ENCODE measurements at regions not wholly inside any gene's neighbourhood (a gene's known extent, or its start where the extent isn't known, plus 50 kb on each side); places are given as distances from the start of the nearest gene placed in this dataset.

GRCh38 chr4:126961661-126962060 lies 671.1 kb upstream of the INTU start:
- no peak overlapping the region for H3K27ac ChIP-seq
- H3K9me2 ChIP-seq (ENCODE audit: insufficient read depth): no peaks in the 10 kb centered on the region
- H3K9ac ChIP-seq: no peak overlapping the region
- no peak overlapping the region for H2AFZ ChIP-seq
- no peaks in the 10 kb centered on the region for H3K9me3 ChIP-seq (ENCODE audit: low read depth)
- no peaks in the 10 kb centered on the region for H3K79me2 ChIP-seq (ENCODE audit: insufficient read depth)
- no peaks in the 10 kb centered on the region for H3F3A ChIP-seq (ENCODE audit: insufficient read depth)
- H3K27me3 ChIP-seq (replicated peaks; ENCODE audit: insufficient read depth): no peaks in the 10 kb centered on the region
- 97 to 100% methylated on average over 1 of the region's 1 CpG for WGBS, 2 experiments (ENCODE audit: low coverage in 1 of 2, low lambda C conversion rate in 2 of 2, missing lambda C conversion rate in 2 of 2)
- H3K4me2 ChIP-seq (ENCODE audit: unreplicated experiment): no peak overlapping the region
- H4K20me1 ChIP-seq (ENCODE audit: insufficient read depth): no peaks in the 10 kb centered on the region
- 0 out of 2 replicates have a peak, but pooled peaks cover 4% of the 10 kb centered on the region for H3K4me1 ChIP-seq (ENCODE audit: insufficient read depth)
- no peak overlapping the region for H3K4me3 ChIP-seq
- H3K36me3 ChIP-seq (ENCODE audit: low read depth): no peaks in the 10 kb centered on the region
- TF ChIP-seq EZH2phosphoT487 (IDR thresholded peaks at IDR 0.05; ENCODE audit: insufficient read depth, low read depth) (no peak), EZH2 (IDR thresholded peaks at IDR 0.05; ENCODE audit: insufficient read depth, poor library complexity, severe bottlenecking) (no peak)
- in situ Hi-C loops (cut with MboI): loop anchor here (25.0 kb wide), 1 partner anchor 724 kb away; no protein-coding TSS in a partner anchor
- DNase-seq: no peak

- no peaks in the 10 kb centered on the region for H3K4me1 ChIP-seq (ENCODE audit: insufficient read depth)
- no peak overlapping the region for H3K4me3 ChIP-seq
- no peaks in the 10 kb centered on the region for H3K36me3 ChIP-seq (ENCODE audit: low read depth)
- no peaks in the 10 kb centered on the region for H3K9me2 ChIP-seq (ENCODE audit: insufficient read depth)
- no peaks in the 10 kb centered on the region for H3K9me3 ChIP-seq (ENCODE audit: low read depth)
- DNase-seq: no peak
- in situ Hi-C loops (cut with MboI): loop anchor here (25.0 kb wide), 1 partner anchor 729 kb away; no protein-coding TSS in a partner anchor
- no peaks in the 10 kb centered on the region for H3K27me3 ChIP-seq (replicated peaks; ENCODE audit: insufficient read depth)
- TF ChIP-seq EZH2 (IDR thresholded peaks at IDR 0.05; ENCODE audit: insufficient read depth, poor library complexity, severe bottlenecking) (no peak), EZH2phosphoT487 (IDR thresholded peaks at IDR 0.05; ENCODE audit: insufficient read depth, low read depth) (no peak)
- no peak overlapping the region for H3K27ac ChIP-seq
- WGBS, 2 experiments (ENCODE audit: low coverage in 1 of 2, low lambda C conversion rate in 2 of 2, missing lambda C conversion rate in 2 of 2): 47 to 48% methylated on average over 4 of the region's 4 CpGs
- H3F3A ChIP-seq (ENCODE audit: insufficient read depth): no peaks in the 10 kb centered on the region
- no peak overlapping the region for H3K9ac ChIP-seq
- H3K79me2 ChIP-seq (ENCODE audit: insufficient read depth): no peaks in the 10 kb centered on the region
- no peak overlapping the region for H3K4me2 ChIP-seq (ENCODE audit: unreplicated experiment)
- H4K20me1 ChIP-seq (ENCODE audit: insufficient read depth): no peaks in the 10 kb centered on the region
- no peak overlapping the region for H2AFZ ChIP-seq
Measured at GRCh38 chr4:126965877-126966276, 666.9 kb upstream of the INTU start.

DNA sequence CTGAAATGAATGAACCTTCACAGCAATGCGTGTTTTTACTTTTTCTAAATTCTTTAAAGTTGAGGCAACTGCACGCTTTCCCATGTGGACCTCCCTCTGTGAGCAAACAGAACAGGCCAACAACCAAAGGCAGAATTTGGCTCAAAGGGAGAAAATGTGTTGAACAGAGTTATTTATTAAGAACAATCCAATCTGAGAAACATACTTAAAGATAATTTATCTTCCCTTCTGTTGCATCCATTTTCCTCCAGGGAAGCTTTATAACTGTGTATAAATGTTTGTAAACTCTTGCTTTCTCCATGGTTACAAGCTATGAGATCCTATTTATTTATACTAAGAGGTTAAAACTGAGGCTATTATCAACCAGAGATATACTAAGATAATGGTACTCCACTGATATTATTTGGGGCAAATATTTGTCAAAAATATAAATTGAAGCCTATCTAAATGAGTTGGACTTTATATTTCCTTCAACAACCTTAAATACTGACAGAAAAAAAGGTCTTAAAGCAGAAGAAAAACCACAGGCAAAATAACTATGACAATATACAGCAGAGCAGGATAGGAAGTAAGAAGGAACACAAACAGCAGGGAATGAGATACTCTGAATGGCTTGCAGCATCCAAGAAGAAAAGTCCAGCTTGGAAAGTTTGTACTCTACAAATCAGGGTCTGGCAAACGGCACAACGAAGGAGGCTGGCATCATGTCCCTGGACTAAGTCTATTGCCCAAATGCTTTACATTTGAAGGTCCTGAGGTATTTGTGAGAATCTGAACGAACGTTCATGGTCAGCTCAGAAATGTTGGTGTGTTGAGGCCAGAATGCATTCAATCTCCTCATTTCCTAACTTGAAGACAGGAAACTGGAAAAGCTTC lies 663.2 kb upstream of the INTU start:
- H3K9me2 ChIP-seq (ENCODE audit: insufficient read depth): no peaks in the 10 kb centered on the region
- DNase-seq: no peak
- H3K79me2 ChIP-seq (ENCODE audit: insufficient read depth): no peaks in the 10 kb centered on the region
- H3K4me2 ChIP-seq (ENCODE audit: unreplicated experiment): no peak overlapping the region
- no peak overlapping the region for H3K27ac ChIP-seq
- H3K4me1 ChIP-seq (ENCODE audit: insufficient read depth): no peaks in the 10 kb centered on the region
- H3K9ac ChIP-seq: no peak overlapping the region
- no peaks in the 10 kb centered on the region for H3K36me3 ChIP-seq (ENCODE audit: low read depth)
- 29% methylated on average over 6 of the region's 6 CpGs for WGBS, 2 experiments (ENCODE audit: low coverage in 1 of 2, low lambda C conversion rate in 2 of 2, missing lambda C conversion rate in 2 of 2)
- no peak overlapping the region for H3K4me3 ChIP-seq
- H3K9me3 ChIP-seq (ENCODE audit: low read depth): no peaks in the 10 kb centered on the region
- TF ChIP-seq EZH2phosphoT487 (IDR thresholded peaks at IDR 0.05; ENCODE audit: insufficient read depth, low read depth): no peak
- no peak for TF ChIP-seq EZH2 (IDR thresholded peaks at IDR 0.05; ENCODE audit: insufficient read depth, poor library complexity, severe bottlenecking)
- in situ Hi-C loops (cut with MboI): loop anchor here (25.0 kb wide), 1 partner anchor 732 kb away; no protein-coding TSS in a partner anchor
- no peaks in the 10 kb centered on the region for H4K20me1 ChIP-seq (ENCODE audit: insufficient read depth)
- peak overlapping the region; percentile 73 for H2AFZ ChIP-seq
- no peaks in the 10 kb centered on the region for H3K27me3 ChIP-seq (replicated peaks; ENCODE audit: insufficient read depth)
- H3F3A ChIP-seq (ENCODE audit: insufficient read depth): no peaks in the 10 kb centered on the region

- H3K9ac ChIP-seq: no peak overlapping the region
- H3K79me2 ChIP-seq (ENCODE audit: insufficient read depth): no peaks in the 10 kb centered on the region
- no peaks in the 10 kb centered on the region for H3K9me3 ChIP-seq (ENCODE audit: low read depth)
- H3K27me3 ChIP-seq (replicated peaks; ENCODE audit: insufficient read depth): no peaks in the 10 kb centered on the region
- in situ Hi-C loops (cut with MboI): loop anchor here (25.0 kb wide), 1 partner anchor 736 kb away; no protein-coding TSS in a partner anchor
- no peak overlapping the region for H3K27ac ChIP-seq
- H3K4me1 ChIP-seq (ENCODE audit: insufficient read depth): peaks cover 18% of the 10 kb centered on the region
- no peak for DNase-seq
- H3K9me2 ChIP-seq (ENCODE audit: insufficient read depth): no peaks in the 10 kb centered on the region
- no peaks in the 10 kb centered on the region for H4K20me1 ChIP-seq (ENCODE audit: insufficient read depth)
- H2AFZ ChIP-seq: peak overlapping the region; percentile 25; the same call in 1 of the 2 replicates
- 29 to 33% methylated on average over 1 of the region's 1 CpG for WGBS, 2 experiments (ENCODE audit: low coverage in 1 of 2, low lambda C conversion rate in 2 of 2, missing lambda C conversion rate in 2 of 2)
- no peaks in the 10 kb centered on the region for H3K36me3 ChIP-seq (ENCODE audit: low read depth)
- H3K4me2 ChIP-seq (ENCODE audit: unreplicated experiment): no peak overlapping the region
- H3K4me3 ChIP-seq: no peak overlapping the region
- peaks cover 11% of the 10 kb centered on the region; the same call in 1 of the 2 replicates for H3F3A ChIP-seq (ENCODE audit: insufficient read depth)
- TF ChIP-seq EZH2phosphoT487 (IDR thresholded peaks at IDR 0.05; ENCODE audit: insufficient read depth, low read depth) (no peak), EZH2 (IDR thresholded peaks at IDR 0.05; ENCODE audit: insufficient read depth, poor library complexity, severe bottlenecking) (no peak)
Measured at GRCh38 chr4:126973201-126973600, 659.6 kb upstream of the INTU start.

Data from GM23248 (cell line).